Osteoblast (primary cell): ENCODE measurements at regions not wholly inside any gene's neighbourhood (a gene's known extent, or its start where the extent isn't known, plus 50 kb on each side); places are given as distances from the start of the nearest gene placed in this dataset.

Experiments used
- DNase-seq: peaks from one replicate; pipeline ENCODE4 v3.0.0; 2011; ENCODE audit warnings: low spot score, mixed read lengths; ENCODE audit not compliant: insufficient read length; ENCODE audit errors: missing footprints
- H2AFZ ChIP-seq: 2 replicates; pipeline ENCODE4 v1.6.0; 2011; ENCODE audit warnings: mild to moderate bottlenecking, low read length
- H3K27ac ChIP-seq: 2 replicates; pipeline ENCODE4 v1.5.1; 2011; ENCODE audit warnings: mild to moderate bottlenecking, low read depth, low read length, moderate library complexity
- H3K27me3 ChIP-seq: 2 replicates; pipeline ENCODE4 v1.6.0; 2012; ENCODE audit warnings: mild to moderate bottlenecking, control low read depth, inconsistent platforms, low read length, moderate library complexity; ENCODE audit not compliant: insufficient read depth
- H3K36me3 ChIP-seq: 2 replicates; pipeline ENCODE4 v1.5.1; 2011; ENCODE audit warnings: mild to moderate bottlenecking, low read length, control low read depth, moderate library complexity; ENCODE audit not compliant: insufficient read depth
- H3K4me1 ChIP-seq: 2 replicates; pipeline ENCODE4 v1.5.1; 2011; ENCODE audit warnings: mild to moderate bottlenecking, low read length, control low read depth, moderate library complexity; ENCODE audit not compliant: insufficient read depth
- H3K4me2 ChIP-seq: 2 replicates; pipeline ENCODE4 v1.6.0; 2011; ENCODE audit warnings: mild to moderate bottlenecking, low read length; ENCODE audit not compliant: insufficient read depth
- H3K4me3 ChIP-seq: fragments of 200-600 bp; sonication (generic); 3 replicates; pipeline ENCODE4 v1.5.1; 2012; ENCODE audit warnings: mild to moderate bottlenecking, low read length, inconsistent platforms; ENCODE audit not compliant: insufficient read depth
- H3K79me2 ChIP-seq: 2 replicates; pipeline ENCODE4 v1.6.0; 2012; ENCODE audit warnings: mild to moderate bottlenecking, low read length, control low read depth, inconsistent platforms; ENCODE audit not compliant: insufficient read depth
- H3K9me3 ChIP-seq: 2 replicates; pipeline ENCODE4 v1.5.1; 2011; ENCODE audit warnings: low read depth, low read length, control low read depth
- H4K20me1 ChIP-seq: 2 replicates; pipeline ENCODE4 v1.6.0; 2012; ENCODE audit warnings: mild to moderate bottlenecking, low read length, control low read depth; ENCODE audit not compliant: insufficient read depth
- CTCF ChIP-seq: IDR thresholded peaks from 2 replicates; pipeline ENCODE4 v1.5.1; 2011; ENCODE audit warnings: mild to moderate bottlenecking, low read depth, low read length, moderate library complexity; ENCODE audit errors: extremely low read depth

GRCh38 chr1:106502659-106503058 lies 553.8 kb upstream of the PRMT6 start:
- no peak for DNase-seq
- no peaks in the 10 kb centered on the region for H4K20me1 ChIP-seq
- no peak overlapping the region for H3K4me3 ChIP-seq
- no peak overlapping the region for H2AFZ ChIP-seq
- no peaks in the 10 kb centered on the region for H3K9me3 ChIP-seq
- H3K36me3 ChIP-seq = no peaks in the 10 kb centered on the region
- H3K27ac ChIP-seq = no peak overlapping the region
- no peaks in the 10 kb centered on the region for H3K27me3 ChIP-seq
- no peaks in the 10 kb centered on the region for H3K79me2 ChIP-seq
- H3K4me1 ChIP-seq = no peaks in the 10 kb centered on the region
- TF ChIP-seq CTCF = no peak
- H3K4me2 ChIP-seq = no peak overlapping the region

- Histone ChIP-seq H3K27me3 (no peaks in the 10 kb centered on the region), H3K27ac (no peak overlapping the region), H2AFZ (no peak overlapping the region), H3K36me3 (no peaks in the 10 kb centered on the region), H3K4me3 (no peak overlapping the region), H4K20me1 (no peaks in the 10 kb centered on the region), H3K4me1 (no peaks in the 10 kb centered on the region), H3K4me2 (no peak overlapping the region), H3K79me2 (no peaks in the 10 kb centered on the region), H3K9me3 (no peaks in the 10 kb centered on the region)
- no peak for DNase-seq
- no peak for TF ChIP-seq CTCF
Measured at GRCh38 chr1:106515375-106515774, 541.1 kb upstream of the PRMT6 start.

- H4K20me1 ChIP-seq = no peaks in the 10 kb centered on the region
- no peak overlapping the region for H3K27ac ChIP-seq
- H3K27me3 ChIP-seq = no peaks in the 10 kb centered on the region
- H3K79me2 ChIP-seq = no peaks in the 10 kb centered on the region
- H3K36me3 ChIP-seq = no peaks in the 10 kb centered on the region
- H3K4me3 ChIP-seq = no peak overlapping the region
- H3K4me2 ChIP-seq = no peak overlapping the region
- DNase-seq = no peak
- TF ChIP-seq CTCF = no peak
- no peaks in the 10 kb centered on the region for H3K4me1 ChIP-seq
- H2AFZ ChIP-seq = no peak overlapping the region
- no peaks in the 10 kb centered on the region for H3K9me3 ChIP-seq
Measured at GRCh38 chr1:106517224-106517623, 539.2 kb upstream of the PRMT6 start.

- DNase-seq = no peak
- no peaks in the 10 kb centered on the region for H3K27me3 ChIP-seq
- H4K20me1 ChIP-seq = no peaks in the 10 kb centered on the region
- TF ChIP-seq CTCF = no peak
- H3K36me3 ChIP-seq = no peaks in the 10 kb centered on the region
- H3K4me1 ChIP-seq = peaks cover 9% of the 10 kb centered on the region
- no peak overlapping the region for H3K4me3 ChIP-seq
- no peaks in the 10 kb centered on the region for H3K79me2 ChIP-seq
- no peak overlapping the region for H3K27ac ChIP-seq
- no peak overlapping the region for H3K4me2 ChIP-seq
- H2AFZ ChIP-seq = no peak overlapping the region
- no peaks in the 10 kb centered on the region for H3K9me3 ChIP-seq
Measured at GRCh38 chr1:106523497-106523896, 533.0 kb upstream of the PRMT6 start.
